Peyer's patch (tissue), 4 donors: ENCODE measurements at regions not wholly inside any gene's neighbourhood (a gene's known extent, or its start where the extent isn't known, plus 50 kb on each side); places are given as distances from the start of the nearest gene placed in this dataset.

Experiments
- CTCF ChIP-seq, 6 experiments: fragments of 450-650 bp in 4 of 6; fragments of 200-600 bp in 2 of 6; sonication (generic) in 1 of 6; IDR thresholded peaks; one replicate each; pipeline ENCODE4 v1.5.1; 2017 to 2019; ENCODE audit warnings: antibody characterized with exemption in 6 of 6, mild to moderate bottlenecking in 3 of 6, moderate library complexity in 1 of 6
- POLR2A ChIP-seq, 2 donors: fragments of 450-650 bp; IDR thresholded peaks; one replicate each; pipeline ENCODE4 v1.5.1; 2017; ENCODE audit warnings: antibody characterized with exemption in 2 of 2, mild to moderate bottlenecking in 2 of 2, moderate library complexity in 2 of 2

GRCh38 chr15:87527416-87527815 is 729.1 kb downstream of the NTRK3 start:
- TF ChIP-seq POLR2A (IDR thresholded peaks at IDR 0.05) (no peak), CTCF (IDR thresholded peaks at IDR 0.05) (no peak)
